Panc1 (cell line): ENCODE measurements at regions not wholly inside any gene's neighbourhood (a gene's known extent, or its start where the extent isn't known, plus 50 kb on each side); places are given as distances from the start of the nearest gene placed in this dataset.

Source experiments
- CTCF ChIP-seq: fragments of 450-650 bp; IDR thresholded peaks from 2 replicates; pipeline ENCODE4 v1.5.1; 2017; ENCODE audit warnings: mild to moderate bottlenecking
- POLR2AphosphoS5 ChIP-seq: IDR thresholded peaks from 2 replicates; pipeline ENCODE4 v1.6.1; 2012; ENCODE audit warnings: mild to moderate bottlenecking, low read depth, low read length, moderate library complexity
- REST ChIP-seq, 2 experiments: IDR thresholded peaks; 2 replicates each; pipeline ENCODE4 v1.6.1; 2011 to 2012; ENCODE audit warnings: low read depth in 2 of 2, control low read depth in 1 of 2, low read length in 1 of 2, mild to moderate bottlenecking in 1 of 2, moderate library complexity in 1 of 2; ENCODE audit not compliant: insufficient read depth in 1 of 2
- SIN3A ChIP-seq: IDR thresholded peaks from 2 replicates; pipeline ENCODE4 v1.6.1; 2012; ENCODE audit warnings: low read depth, mild to moderate bottlenecking, low read length, moderate library complexity, borderline replicate concordance; ENCODE audit not compliant: insufficient read depth
- TCF7L2 ChIP-seq: IDR thresholded peaks from 2 replicates; pipeline ENCODE4 v1.6.1; 2011; ENCODE audit warnings: mild to moderate bottlenecking, low read depth, low read length, inconsistent platforms

- no peak for TF ChIP-seq REST (IDR thresholded peaks at IDR 0.05; ENCODE audit: insufficient read depth in 1 of 2, low read depth in 2 of 2, low read length in 1 of 2)
- no peak for TF ChIP-seq SIN3A
- no peak for TF ChIP-seq CTCF
- TF ChIP-seq POLR2AphosphoS5 = no peak
- TF ChIP-seq TCF7L2 = no peak
Observed at GRCh38 chr6:1231941-1232340, 80.0 kb upstream of the FOXQ1 start.
